Activated CD8-positive, alpha-beta memory T cell treated with anti-CD3 and anti-CD28 coated beads, Interleukin-2, amount 50 U/mL, for 4 hours (primary cell): ENCODE measurements at regions not wholly inside any gene's neighbourhood (a gene's known extent, or its start where the extent isn't known, plus 50 kb on each side); places are given as distances from the start of the nearest gene placed in this dataset.
"Not testable (repeated sequence)": the region's sequence is repeated elsewhere in the genome, so short reads cannot be mapped to it uniquely, and the experiment has no call there.

ENCODE experiments used
- DNase-seq: peaks from one replicate; pipeline ENCODE4 v3.0.0-alpha.2; 2020

DNA sequence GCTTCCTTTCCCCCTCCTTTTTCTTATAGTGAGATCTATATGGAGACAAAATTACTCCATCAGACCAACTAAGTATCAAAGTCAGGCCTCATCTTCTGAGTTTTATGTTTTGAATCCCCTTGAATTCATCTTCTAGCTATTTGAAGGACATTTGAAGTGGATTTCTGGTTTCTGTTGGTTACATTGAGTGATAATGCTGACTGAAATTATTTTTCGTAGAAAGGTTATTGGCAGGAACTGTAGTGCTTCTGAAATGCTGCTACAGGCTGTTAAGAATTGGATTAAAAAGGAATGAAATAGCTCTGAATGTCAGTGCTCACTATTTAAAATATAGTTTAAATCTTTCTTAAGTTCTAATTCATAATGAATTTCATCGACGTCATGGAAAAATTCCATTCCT is 361.0 kb upstream of the TMEFF2 start:
- no peak for DNase-seq

DNA sequence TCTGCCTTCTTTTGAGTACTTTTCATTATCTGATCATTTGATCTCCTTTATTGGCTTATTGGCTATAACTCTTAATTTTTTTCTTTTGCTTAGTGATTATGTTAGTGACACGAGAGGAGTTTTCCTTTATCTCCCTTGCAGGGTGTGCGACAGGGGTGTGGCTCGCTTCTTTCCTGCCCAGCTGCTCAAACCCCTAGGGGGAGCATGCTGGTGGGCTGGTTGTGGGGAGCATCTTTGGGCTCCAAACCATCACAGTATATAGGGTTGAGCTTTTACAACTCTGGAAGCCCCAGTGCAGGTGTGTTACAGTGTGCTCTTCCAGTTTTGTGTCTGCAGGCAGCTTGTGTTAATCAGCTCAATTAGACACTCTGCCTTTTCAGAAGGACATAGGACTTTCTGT is 357.0 kb upstream of the TMEFF2 start:
- no peak for DNase-seq

DNA sequence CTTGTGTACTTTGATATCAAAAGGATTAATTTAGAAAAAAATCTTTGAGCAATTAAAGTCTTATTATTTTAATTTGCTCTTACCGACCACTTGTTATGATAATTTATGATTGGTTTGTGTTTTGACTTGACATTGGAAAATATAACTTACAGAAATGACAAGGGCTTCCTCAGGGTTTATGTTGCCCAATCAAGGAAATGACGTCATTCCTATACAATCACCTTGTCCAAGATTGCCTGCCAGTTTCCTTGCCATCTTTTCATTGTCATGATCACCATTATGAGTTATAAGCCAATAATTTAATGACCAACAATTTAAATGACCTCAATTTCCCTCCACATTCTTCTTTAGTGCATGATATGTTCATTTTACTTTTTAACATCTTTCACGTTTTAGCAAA is 351.8 kb upstream of the TMEFF2 start:
- no peak for DNase-seq

DNA sequence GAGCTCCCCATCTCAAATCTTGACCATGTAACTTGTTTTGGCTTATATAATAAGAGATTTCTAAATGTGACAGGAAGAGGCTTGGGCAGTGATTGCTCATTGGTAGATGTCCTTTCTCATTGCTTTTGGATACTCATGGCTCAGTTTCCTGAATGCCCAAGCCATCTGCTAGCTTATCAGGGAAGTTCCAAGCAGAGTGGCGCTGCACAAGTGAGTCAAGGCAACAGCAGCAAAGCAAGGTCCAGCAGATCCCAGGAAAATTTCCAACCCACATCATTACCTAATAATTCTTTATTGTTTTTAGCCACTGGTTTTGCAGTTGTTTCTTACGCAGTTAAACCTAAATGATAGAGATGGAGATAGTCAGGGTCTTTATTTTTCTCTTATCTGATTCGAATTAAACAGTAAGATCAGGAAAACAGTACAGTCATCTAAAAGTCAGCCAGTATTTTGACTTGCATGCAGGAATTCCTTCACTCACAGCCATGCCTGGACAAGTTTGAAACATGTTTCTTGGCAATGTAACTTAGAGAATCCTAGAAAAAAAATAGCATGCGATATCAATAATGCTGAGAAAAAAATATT is 349.7 kb upstream of the TMEFF2 start:
- DNase-seq, result no peak

DNA sequence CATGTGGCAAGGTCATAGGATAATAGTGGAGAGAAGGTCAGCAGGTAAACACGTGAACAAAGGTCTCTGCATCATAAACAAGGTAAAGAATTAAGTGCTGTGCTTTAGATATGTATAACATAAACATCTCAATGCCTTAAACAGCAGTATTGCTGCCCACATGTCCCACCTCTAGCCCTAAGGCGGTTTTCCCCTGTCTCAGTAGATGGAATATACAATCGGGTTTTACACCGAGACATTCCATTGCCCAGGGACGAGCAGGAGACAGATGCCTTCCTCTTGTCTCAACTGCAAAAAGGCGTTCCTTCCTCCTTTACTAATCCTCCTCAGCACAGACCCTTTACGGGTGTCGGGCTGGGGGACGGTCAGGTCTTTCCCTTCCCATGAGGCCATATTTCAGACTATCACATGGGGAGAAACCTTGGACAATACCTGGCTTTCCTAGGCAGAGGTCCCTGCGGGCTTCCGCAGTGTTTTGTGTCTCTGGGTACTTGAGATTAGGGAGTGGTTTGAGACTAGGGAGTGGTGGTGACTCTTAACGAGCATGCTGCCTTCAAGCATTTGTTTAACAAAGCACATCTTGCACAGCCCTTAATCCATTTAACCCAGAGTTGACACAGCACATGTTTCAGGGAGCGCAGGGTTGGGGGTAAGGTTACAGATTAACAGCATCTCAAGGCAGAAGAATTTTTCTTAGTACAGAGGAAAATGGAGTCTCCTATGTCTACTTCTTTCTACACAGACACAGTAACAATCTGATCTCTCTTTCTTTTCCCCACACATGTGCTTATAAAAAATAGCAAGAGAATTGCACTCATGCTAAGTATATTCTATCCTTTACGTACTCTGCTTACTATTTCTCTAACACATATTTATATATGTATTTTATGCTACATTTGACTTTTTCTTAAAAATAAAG is 347.7 kb upstream of the TMEFF2 start:
- not testable (repeated sequence) for DNase-seq

DNA sequence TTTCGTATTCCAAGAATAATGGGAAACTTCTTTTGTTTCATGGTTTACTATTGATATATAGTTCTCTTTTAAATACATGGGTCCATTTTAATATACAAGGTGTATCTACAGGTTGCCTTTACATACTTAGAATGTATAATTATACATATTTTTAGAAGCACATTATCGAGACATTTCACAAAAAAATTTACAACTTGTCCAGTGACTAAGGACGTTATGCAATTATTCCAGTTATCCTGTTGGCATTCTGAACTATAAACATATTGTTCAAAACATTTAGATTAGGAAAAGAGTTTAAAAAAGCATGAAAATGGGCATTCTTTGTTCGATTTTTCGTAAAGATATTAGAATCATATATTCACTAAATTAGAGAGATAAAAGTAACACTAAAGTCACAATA is 344.6 kb upstream of the TMEFF2 start:
- no peak for DNase-seq

DNA sequence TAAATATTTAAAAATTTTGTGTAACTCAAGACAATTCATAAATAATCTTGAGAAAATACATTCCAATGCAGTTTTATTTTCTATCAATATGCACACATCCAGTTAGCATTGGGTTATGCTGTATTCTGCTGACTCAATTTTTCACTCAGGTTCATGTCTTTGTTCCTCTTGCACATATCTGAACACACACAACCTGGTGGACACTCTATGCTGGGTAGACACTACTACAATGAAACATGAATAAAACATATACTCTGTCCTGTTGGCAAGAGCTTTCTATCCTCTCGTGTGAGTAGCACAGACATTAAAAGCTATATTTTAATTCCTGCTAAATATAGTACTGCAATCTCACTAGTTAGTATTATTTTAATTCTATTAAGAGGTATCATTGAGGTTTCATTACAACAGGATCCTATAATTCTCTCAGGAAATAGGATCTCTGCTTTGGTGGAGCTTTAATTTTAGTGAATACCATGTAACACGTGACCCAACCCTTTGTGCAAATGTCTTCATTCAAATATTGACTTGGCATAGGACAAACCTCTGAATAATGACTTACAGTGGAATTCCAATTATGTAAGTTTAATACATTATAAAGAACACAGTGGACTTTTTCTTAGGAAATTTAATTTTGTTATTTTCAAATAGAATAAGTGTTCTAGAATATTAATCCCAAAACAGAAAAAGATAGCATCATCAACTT is 342.3 kb upstream of the TMEFF2 start:
- no peak for DNase-seq

DNA sequence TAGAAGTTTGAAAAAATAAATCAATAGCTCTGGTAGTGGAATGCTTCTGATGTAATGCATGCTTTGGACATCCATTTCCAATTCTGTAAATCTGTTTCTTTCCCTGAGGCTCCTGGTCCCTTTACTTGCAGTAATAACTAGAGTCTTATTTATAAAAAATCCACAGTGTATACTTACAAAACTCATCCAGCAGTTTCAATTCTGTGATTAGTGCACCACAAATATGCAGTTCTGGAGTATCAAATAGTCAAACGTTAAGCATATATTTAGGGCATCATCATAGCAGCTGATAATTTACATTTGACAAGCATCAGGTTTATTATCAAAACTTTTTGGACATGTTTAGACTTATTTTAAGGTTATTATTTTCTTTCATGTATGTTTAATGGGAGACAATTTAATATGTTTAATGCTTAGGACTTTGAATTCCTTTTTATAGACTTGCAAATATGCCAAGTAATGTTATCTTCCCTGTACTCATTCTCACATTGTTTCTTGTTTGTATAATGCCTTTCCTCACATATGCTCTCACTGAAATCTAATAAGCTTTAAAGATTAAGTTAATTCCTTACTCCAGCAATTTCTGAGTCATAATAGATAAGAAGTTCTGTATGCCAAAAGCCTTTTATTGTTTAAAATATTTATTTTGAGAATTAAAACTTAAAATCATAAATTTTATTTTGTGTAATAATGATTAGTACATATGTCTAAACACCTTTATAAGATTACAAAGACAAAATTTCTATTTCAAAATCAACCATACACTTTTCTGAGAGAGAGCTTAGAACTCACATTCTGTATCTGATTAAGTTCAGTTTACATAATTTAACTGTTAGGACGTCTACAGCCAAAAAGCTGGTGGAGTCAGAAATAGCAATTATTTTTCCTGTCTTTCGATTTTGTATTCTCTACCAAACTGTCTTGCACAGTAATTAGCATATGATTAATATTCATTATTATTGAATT is 341.5 kb upstream of the TMEFF2 start:
- DNase-seq, result no peak

DNA sequence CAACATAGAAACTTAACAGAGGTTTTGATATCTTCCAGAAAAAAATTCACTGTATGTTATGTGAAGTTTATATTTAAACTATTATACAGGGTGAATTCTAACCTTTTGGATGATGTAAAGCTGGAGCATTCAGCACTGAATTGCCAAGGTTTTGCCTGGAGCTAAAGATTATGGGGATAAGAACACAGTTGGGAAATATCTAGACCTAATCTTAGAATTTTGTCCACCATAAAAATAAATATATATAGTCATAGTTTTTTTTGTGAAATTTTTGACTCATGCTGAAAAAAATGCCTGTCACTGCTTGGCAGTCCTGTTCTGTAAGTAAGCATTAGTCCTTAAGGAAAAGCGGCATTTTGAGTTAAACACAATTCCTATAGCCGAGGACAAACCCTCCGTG is 339.3 kb upstream of the TMEFF2 start:
- DNase-seq, result no peak

DNA sequence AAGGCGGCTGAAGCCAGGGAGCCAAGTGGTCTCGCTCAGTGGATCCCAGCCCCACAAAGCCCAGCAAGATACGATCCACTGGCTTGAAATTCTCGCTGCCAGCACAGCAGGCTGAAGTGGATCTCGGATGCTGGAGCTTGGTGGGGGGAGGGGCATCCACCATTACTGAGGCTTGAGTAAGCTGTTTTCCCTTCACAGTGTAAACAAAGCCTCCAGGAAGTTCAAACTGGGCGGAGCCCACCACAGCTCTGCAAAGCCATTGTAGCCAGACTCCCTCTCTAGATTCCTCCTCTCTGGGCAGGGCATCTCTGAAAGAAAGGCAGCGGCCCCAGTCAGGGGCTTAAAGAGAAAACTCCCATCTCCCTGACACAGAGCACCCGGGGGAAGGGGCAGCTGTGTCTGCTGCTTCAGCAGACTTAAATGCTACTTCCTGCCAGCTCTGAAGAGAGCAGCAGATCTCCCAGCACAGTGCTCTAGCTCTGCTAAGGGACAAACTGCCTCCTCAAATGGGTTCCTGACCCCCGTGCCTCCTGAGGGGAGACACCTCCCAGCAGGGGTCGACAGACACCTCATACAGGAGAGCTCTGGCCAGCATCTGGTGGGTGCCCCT is 330.0 kb upstream of the TMEFF2 start:
- not testable (repeated sequence) for DNase-seq

DNA sequence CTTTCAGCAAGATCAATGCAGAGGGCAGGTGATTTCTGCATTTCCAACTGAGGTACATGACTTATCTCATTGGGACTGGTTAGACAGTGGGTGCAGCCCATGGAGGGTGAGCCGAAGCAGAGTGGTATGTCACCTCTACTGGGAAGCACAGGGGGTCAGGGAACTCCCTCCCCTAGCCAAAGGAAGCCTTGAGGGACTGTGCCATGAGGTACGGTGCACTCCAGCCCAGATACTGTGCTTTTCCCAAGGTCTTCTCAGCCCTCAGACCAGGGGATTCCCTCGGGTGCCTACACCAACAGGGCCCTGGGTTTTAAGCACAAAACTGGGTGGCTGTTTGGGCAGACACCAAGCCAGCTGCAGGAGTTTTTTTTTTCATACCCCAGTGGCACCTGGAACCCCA is 329.5 kb upstream of the TMEFF2 start:
- DNase-seq, result not testable (repeated sequence)

DNA sequence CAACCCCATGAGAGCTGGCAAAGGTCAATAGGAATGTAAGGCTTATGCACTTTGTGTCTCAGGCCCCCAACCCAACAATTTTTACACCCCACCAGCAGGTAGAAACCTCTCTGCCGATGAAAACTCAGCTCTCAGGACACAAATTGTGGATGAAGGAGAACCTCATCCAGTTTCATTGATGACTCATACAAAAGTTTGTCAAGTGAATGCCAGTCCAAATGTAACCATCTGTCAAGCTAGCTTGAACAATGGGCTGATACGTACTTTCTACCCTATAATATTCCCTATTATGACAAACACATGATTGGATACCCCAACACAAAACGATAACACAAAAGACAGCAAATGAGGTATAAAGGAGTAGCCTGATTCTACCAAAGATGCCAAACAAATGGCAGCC is 321.2 kb upstream of the TMEFF2 start:
- no peak for DNase-seq

DNA sequence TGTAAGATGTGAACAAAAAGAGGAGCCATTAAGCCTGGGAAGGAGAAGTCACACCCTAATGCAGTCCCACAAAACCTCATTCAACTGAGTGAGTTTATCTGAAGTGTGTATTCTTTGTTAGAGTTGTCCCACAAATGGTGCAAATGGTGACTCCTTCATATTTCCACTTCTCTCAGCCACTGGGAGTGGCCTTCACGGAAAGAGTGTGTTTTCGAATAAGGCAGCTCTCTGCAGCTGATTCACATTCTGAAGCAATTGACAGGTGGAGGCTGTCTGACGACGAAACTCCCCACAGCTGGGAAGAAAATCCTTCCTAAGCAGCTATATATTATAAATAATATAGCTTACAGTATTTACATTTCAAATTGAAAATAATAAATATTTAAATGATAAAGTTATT is 318.8 kb upstream of the TMEFF2 start:
- DNase-seq, result no peak

DNA sequence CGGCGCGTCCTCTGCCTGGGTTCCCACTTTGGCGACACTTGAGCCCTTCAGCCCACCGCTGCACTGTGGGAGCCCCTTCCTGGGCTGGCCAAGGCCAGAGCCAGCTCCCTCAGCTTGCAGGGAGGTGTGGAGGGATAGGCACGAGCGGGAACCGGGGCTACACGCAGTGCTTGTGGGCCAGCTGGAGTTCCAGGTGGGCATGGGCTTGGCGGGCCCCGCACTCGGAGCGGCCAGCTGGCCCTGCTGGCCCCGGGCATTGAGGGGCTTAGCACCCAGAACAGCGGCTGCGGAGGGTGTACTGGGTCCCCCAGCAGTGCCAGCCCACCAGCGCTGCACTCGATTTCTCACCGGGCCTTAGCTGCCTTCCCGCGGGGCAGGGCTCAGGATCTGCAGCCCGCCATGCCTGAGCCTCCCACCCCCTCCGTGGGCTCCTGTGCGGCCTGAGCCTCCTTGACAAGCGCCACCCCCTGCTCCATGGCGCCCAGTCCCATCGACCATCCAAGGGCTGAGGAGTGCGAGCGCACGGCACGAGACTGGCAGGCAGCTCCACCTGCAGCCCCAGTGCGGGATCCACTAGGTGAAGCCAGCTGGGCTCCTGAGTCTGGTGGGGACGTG is 313.2 kb upstream of the TMEFF2 start:
- not testable (repeated sequence) for DNase-seq

DNA sequence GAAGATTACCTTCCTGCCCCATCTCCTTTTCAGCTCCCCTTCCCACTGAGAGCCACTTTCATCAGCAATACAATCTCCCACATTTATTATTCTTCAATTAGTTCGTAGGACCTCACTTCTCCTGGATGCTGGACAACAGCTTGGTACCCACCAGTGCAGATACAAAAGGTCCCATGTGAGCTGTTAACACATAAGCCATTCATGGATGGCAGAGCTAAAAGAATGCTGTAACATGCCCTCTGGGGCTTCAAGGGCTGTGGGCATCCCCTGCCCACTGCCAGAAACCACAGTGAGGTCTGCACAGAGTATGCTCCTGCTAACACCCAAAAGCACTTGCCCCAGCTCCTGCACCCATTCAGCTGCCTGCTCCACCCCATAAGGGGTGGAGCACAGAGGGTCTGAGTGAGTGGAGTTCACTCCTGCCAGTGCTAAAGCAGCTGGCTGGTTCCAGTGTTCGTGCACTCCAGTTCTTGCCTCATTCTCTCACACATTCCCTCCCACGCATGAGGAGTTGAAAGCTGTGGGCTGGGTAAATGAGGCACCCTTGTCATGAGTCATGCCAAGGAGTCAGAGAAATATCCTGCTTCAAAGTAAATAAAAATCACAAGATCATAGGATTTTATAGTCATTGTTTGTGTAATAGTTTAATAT is 305.9 kb upstream of the TMEFF2 start:
- no peak for DNase-seq

DNA sequence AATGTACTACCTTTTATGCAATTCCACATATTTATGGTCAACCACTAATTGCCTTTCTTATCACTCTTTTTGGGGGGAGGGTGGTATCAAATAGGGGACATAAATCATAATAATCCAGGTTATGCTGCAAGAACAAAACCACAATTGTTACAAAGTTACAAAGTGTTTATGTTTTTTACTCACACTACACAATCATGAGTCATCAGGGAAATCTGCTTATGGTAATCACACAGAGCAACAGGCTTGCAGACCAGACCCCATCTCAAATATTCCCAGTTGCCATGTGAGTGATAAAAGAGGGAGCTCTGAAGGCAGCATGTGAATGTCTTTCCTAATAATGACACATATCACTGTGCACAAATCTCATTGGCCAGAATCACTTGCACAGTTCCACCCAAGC is 304.7 kb upstream of the TMEFF2 start:
- DNase-seq, result no peak

DNA sequence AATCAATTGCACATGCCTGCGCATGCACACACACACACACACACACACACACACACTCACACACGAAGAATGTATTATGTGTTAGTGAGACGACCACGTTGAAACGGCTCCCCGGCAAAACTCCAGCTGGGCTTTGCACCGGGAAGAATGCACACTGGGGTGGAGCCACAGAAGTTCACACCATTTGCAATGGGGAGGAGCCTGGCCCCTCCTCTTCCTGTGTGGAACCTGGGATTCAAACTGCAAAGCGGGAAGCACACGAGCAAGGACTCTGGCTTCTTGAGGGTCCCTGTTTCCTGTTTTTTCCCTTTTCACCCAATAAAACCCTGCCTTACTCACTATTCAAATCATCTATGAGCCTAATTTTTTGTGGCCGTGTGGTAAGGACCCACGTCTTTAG is 304.0 kb upstream of the TMEFF2 start:
- no peak for DNase-seq

DNA sequence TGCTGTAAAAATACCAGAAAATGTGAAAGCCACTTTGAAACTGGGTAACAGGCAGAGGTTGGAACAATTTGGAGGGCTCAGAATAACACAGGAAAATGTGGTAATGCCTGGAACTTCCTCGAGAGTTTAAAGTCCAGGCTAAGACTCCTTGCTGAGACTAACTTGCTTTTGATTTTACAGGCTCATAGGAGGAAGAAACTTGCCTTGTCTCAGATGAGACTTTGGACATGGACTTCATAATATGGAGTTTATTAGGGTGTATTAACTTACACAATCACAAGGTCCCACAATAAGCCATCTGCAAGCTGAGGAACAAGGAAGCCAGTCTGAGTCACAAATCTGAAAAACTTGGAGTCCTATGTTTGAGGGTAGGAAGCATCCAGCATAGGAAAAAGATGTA is 293.4 kb upstream of the TMEFF2 start:
- not testable (repeated sequence) for DNase-seq

DNA sequence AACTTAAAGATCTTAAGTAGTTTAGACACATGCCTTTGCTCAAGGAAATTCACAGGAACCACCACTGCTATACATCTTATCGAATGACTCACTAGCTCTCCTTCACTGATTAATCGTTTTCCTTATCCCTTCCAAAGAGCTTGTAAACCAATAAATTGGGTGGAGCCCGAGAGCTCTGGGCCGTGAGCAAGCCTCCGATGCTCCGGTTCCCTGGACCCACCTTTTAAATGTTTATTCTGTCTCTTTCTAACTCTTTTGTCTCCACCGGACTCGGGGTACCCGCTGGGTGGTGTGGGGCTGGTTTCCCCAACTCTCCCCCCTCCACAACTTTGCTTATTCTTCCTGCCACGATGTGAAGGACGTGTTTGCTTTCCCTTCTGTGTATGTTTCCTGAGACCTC is 292.9 kb upstream of the TMEFF2 start:
- DNase-seq, result no peak

DNA sequence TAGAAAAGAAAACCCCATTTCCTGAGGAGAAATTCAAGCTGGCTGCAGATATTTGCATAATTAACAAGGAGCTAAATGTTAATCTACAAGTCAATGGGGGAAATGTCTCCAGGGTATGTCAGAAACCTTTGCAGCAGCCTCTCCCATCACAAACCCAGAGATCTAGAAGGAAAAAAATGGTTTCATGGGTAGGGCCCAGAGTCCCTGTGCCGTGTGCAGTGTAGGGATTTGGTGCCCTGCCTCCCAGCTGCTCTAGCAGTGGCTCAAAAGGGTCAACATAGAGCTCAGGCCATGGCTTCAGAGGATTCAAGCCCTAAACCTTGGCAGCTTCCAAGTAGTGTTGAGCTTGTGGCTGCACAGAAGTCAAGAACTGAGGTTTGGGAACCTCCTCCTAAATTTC is 290.2 kb upstream of the TMEFF2 start:
- DNase-seq, result no peak

DNA sequence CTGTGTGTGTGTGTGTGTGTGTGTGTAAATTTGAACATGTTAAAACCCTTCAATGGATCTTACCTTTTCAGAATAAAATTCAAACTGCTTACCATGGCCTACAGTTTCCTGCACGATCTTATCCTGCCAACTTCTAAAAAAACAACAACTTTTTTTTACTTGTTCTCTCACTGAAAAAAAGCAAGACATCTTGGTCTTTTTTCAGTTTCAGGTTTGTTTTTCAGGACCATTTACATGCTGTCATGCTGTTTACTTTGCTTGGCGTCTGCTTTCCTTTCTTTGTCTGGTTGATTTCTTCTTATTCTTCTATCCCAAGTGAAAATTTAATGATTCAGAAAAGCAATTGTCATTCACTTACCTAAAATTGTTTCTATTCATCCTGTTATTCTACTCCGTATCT is 286.3 kb upstream of the TMEFF2 start:
- DNase-seq, result no peak
